ENCODE measurements at regions not wholly inside any gene's neighbourhood (a gene's known extent, or its start where the extent isn't known, plus 50 kb on each side); places are given as distances from the start of the nearest gene placed in this dataset.

DNA sequence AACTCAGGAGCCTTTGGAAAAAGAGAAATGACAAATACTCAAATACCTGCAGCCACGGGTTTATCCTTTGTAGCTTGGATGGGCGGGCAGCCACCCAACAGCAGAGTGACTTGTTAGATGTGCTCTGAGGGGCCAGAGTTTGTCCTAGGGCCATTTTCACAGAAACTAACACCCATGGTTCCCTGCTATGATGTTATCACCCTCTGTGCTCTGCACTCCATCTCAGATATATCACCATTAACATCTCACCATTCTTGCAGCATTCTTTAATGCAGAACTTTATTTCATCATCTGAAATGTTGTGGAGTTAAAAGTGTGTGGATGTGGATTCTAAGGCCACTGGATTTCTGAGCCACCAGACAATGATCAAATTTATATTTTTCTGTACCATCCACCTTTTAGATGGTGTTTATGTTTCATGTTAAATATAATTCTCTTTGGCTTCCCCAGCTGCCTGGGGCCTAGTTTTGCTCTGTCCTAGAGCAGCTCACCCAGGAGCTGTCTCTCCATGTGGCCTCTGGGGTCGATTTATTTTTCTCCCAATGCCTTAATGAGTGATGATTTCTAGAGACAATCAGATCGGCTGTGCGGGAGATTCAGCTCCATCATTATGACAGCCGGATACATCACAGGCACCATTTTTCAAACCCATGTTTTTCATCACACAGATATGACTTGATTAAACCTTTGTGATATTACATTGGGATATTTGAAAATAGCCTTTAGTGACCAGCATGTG, 380.8 kb downstream of the BCOR start:
- Histone ChIP-seq H4K91ac (ENCODE audit: insufficient read length, low read depth, low read length) (no peak overlapping the region), H3K18ac (ENCODE audit: insufficient read length, low read depth, low read length) (no peak overlapping the region), H3T11ph (ENCODE audit: low read length) (no peak overlapping the region), H4K20me1 (ENCODE audit: control insufficient read depth, insufficient read depth, insufficient read length) (no peaks in the 10 kb centered on the region), H4K5ac (ENCODE audit: insufficient read length, low read depth, low read length) (no peak overlapping the region), H3K79me2 (ENCODE audit: insufficient read depth, low read length) (no peaks in the 10 kb centered on the region), H2BK15ac (ENCODE audit: low read depth, low read length) (no peak overlapping the region), H2AFZ (ENCODE audit: low read length) (no peak overlapping the region), H2AK5ac (ENCODE audit: insufficient read length, low read length) (no peak overlapping the region), H2BK20ac (ENCODE audit: low read depth, low read length, poor library complexity, severe bottlenecking) (no peak overlapping the region), H3K23ac (ENCODE audit: insufficient read length, low read depth, low read length) (no peak overlapping the region), H3K4me1 (ENCODE audit: insufficient read depth, low read length) (no peaks in the 10 kb centered on the region), H4K8ac (replicated peaks; ENCODE audit: insufficient read length, low read depth, low read length) (no peak overlapping the region), H3K79me1 (ENCODE audit: insufficient read depth, low read depth, low read length, poor library complexity, severe bottlenecking) (no peaks in the 10 kb centered on the region), H2BK12ac (ENCODE audit: insufficient read length, low read depth, low read length) (no peak overlapping the region), H3K27ac (ENCODE audit: insufficient read length, low read depth, low read length) (no peak overlapping the region), H3K9ac (ENCODE audit: extremely low read depth, insufficient read length, low read length) (no peak overlapping the region), H3K9me3 (ENCODE audit: control insufficient read depth, low read depth, low read length) (no peaks in the 10 kb centered on the region), H3K14ac (ENCODE audit: insufficient read depth, low read length) (no peak overlapping the region), H3K4me2 (ENCODE audit: insufficient read depth, insufficient read length, low read length) (no peak overlapping the region), H3K27me3 (ENCODE audit: insufficient read depth, low read length) (no peaks in the 10 kb centered on the region), H3K56ac (ENCODE audit: insufficient read length, low read depth, low read length) (no peak overlapping the region), H3K23me2 (ENCODE audit: insufficient read length, low read depth, low read length, poor library complexity, severe bottlenecking) (no peaks in the 10 kb centered on the region), H3K4ac (ENCODE audit: low read depth, low read length) (no peak overlapping the region), H2BK5ac (ENCODE audit: insufficient read length, low read length) (no peak overlapping the region), H2BK120ac (ENCODE audit: low read depth, low read length, poor library complexity, severe bottlenecking) (no peak overlapping the region)
- Mint-ChIP-seq H3K36me3 (ENCODE audit: insufficient read depth in 1 of 3, low read depth in 3 of 3) (peaks cover 0 to 2% (median 2%) of the 10 kb centered on the region in 3 experiments; a peak in 2 of 7 replicates), H3K4me1 (peaks cover 7 to 9% of the 10 kb centered on the region in 2 experiments), H3K4me3 (no peak overlapping the region), H3K27ac (no peak overlapping the region), H3K9me3 (peaks cover 51 to 74% of the 10 kb centered on the region in 2 experiments), H3K27me3 (ENCODE audit: low read depth) (no peaks in the 10 kb centered on the region)
- TF ChIP-seq, protein P1, sequence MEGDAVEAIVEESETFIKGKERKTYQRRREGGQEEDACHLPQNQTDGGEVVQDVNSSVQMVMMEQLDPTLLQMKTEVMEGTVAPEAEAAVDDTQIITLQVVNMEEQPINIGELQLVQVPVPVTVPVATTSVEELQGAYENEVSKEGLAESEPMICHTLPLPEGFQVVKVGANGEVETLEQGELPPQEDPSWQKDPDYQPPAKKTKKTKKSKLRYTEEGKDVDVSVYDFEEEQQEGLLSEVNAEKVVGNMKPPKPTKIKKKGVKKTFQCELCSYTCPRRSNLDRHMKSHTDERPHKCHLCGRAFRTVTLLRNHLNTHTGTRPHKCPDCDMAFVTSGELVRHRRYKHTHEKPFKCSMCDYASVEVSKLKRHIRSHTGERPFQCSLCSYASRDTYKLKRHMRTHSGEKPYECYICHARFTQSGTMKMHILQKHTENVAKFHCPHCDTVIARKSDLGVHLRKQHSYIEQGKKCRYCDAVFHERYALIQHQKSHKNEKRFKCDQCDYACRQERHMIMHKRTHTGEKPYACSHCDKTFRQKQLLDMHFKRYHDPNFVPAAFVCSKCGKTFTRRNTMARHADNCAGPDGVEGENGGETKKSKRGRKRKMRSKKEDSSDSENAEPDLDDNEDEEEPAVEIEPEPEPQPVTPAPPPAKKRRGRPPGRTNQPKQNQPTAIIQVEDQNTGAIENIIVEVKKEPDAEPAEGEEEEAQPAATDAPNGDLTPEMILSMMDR (conservative IDR thresholded peaks at IDR 0.05), result no peak
- DNase-seq, result no peak
- no CpG with 5 or more reads among the region's 6 CpGs for WGBS (ENCODE audit: extremely low coverage, insufficient read length, low lambda C conversion rate)

Data from H9 (cell line).